ENCODE measurements at regions not wholly inside any gene's neighbourhood (a gene's known extent, or its start where the extent isn't known, plus 50 kb on each side); places are given as distances from the start of the nearest gene placed in this dataset.

DNA sequence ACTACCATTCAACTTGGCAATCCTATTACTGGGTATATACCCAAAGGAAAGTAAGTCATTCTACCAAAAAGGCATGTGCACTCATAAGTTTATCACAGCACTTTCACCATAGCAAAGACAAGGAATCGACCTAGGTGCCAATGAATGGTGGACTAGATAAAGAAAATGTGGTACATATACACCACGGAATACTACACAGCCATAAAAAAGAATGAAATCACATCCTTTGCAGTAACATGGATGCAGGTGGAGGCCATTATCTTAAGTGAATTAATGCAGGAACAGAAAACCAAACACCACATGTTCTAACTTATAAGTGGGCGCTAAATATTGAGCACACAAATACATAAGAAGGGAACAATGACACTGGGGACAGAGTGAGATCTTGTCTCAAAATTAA is 65.8 kb upstream of the SUB1 start:
- Histone ChIP-seq H3K36me3 (ENCODE audit: control insufficient read depth in 2 of 2, insufficient read depth in 2 of 2, low read length in 1 of 2) (no peaks in the 10 kb centered on the region), H3K27ac (ENCODE audit: low read depth in 1 of 2, low read length in 1 of 2) (no peak overlapping the region), H3K27me3 (ENCODE audit: control insufficient read depth in 2 of 2, insufficient read depth in 1 of 2, low read length in 1 of 2) (no peaks in the 10 kb centered on the region), H3K4me1 (ENCODE audit: control insufficient read depth in 2 of 2, insufficient read depth in 2 of 2, low read length in 2 of 2) (no peaks in the 10 kb centered on the region), H3K9me3 (ENCODE audit: control insufficient read depth in 2 of 2, insufficient read depth in 1 of 2, low read length in 1 of 2) (no peaks in the 10 kb centered on the region), H3K4me3 (ENCODE audit: low read length in 2 of 2) (no peak overlapping the region)
- DNase-seq (ENCODE audit: low read depth in 6 of 9, low spot score in 9 of 9), result no peak
- WGBS, result 96% methylated on average over 3 of the region's 3 CpGs

DNA sequence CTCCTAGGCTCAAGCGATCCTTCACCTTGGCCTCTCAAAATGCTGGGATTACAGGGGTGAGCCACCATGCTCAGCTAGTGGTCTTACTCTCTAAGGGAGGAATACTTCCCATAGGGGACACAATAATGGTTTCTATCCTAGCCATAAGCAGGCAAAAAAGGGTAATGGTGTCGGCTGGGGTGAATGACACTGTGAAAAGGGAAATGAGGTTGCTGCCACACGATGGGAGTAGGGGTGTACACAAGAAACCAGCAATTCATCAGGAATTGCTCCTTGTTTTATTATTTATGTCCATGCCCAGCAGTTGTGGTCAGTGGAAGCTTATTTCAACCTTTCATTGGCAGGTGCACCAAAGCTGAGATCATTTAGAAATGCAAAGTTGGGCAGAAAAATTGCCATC is 70.3 kb upstream of the ZFR start:
- no peak overlapping the region for H3K4me3 ChIP-seq (ENCODE audit: low read length in 2 of 2)
- no peaks in the 10 kb centered on the region for H3K9me3 ChIP-seq (ENCODE audit: control insufficient read depth in 2 of 2, insufficient read depth in 1 of 2, low read length in 1 of 2)
- 64% methylated on average over 3 of the region's 3 CpGs for WGBS

DNA sequence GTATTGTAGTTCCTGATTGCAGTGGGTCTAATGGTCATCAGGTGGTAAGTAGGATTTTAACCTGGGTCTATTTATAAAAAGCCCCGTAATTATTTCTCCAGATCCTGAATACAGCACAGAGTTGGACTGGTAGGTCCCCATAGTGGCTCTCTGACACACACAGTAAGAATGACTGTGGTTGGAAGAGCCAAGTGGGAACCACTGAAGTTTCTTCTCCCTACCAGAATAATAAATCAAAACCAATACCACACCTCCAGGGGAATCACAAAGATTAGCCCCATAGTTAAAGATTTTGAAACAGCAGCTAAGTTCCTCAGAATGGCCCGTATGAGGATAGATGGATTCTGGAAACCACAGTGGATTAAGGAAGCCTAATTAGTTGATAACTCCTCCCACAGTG is 68.4 kb upstream of the ZFR start:
- Histone ChIP-seq H3K9me3 (ENCODE audit: control insufficient read depth in 2 of 2, insufficient read depth in 1 of 2, low read length in 1 of 2) (no peaks in the 10 kb centered on the region), H3K4me3 (ENCODE audit: low read length in 2 of 2) (no peak overlapping the region), H3K36me3 (ENCODE audit: control insufficient read depth in 2 of 2, insufficient read depth in 2 of 2, low read length in 1 of 2) (no peaks in the 10 kb centered on the region), H3K4me1 (ENCODE audit: control insufficient read depth in 2 of 2, insufficient read depth in 2 of 2, low read length in 2 of 2) (no peaks in the 10 kb centered on the region), H3K27me3 (ENCODE audit: control insufficient read depth in 2 of 2, insufficient read depth in 1 of 2, low read length in 1 of 2) (no peaks in the 10 kb centered on the region), H3K27ac (ENCODE audit: low read depth in 1 of 2, low read length in 1 of 2) (no peak overlapping the region)
- WGBS, result 95% methylated on average over 2 of the region's 2 CpGs
- DNase-seq (ENCODE audit: low read depth in 6 of 9, low spot score in 9 of 9), result no peak

More for the DNA sequence above, 70.3 kb upstream of the ZFR start:
- DNase-seq (ENCODE audit: low read depth in 6 of 9, low spot score in 9 of 9), result no peak
- no peaks in the 10 kb centered on the region for H3K4me1 ChIP-seq (ENCODE audit: control insufficient read depth in 2 of 2, insufficient read depth in 2 of 2, low read length in 2 of 2)
- no peak overlapping the region for H3K27ac ChIP-seq (ENCODE audit: low read depth in 1 of 2, low read length in 1 of 2)
- H3K36me3 ChIP-seq (ENCODE audit: control insufficient read depth in 2 of 2, insufficient read depth in 2 of 2, low read length in 1 of 2), result no peaks in the 10 kb centered on the region
- H3K27me3 ChIP-seq (ENCODE audit: control insufficient read depth in 2 of 2, insufficient read depth in 1 of 2, low read length in 1 of 2), result no peaks in the 10 kb centered on the region

DNA sequence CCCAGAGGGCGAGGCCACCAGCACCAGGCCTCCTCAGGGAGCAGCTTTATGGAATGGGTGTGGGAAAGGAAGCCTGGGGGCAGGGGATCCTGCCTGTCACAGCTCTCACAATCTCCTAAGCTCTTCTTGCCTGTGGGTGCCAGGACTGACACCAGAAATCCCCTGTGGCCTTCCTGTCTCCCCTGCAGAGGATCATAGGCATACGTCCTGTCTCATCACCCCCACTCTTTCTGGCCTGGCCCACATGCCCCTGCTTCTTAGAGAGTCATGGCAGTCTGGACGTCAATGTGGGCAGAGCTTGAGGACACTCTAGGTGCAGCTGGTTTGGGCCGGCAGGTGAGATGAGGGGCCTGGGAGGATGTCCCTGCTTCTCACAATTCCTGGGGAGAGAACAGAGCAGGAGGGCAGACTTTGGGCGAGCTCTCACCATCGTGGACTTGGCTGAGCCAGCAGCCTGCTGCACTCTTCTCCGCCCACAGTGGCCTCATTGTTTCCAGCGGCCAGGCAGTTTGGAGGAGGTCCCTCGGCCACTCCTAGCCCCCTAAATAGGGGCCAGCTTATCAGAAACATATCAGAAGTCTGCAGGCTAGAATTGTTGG is 67.3 kb upstream of the ZFR start:
- Histone ChIP-seq H3K4me1 (ENCODE audit: control insufficient read depth in 2 of 2, insufficient read depth in 2 of 2, low read length in 2 of 2) (no peaks in the 10 kb centered on the region), H3K27me3 (ENCODE audit: control insufficient read depth in 2 of 2, insufficient read depth in 1 of 2, low read length in 1 of 2) (no peaks in the 10 kb centered on the region), H3K9me3 (ENCODE audit: control insufficient read depth in 2 of 2, insufficient read depth in 1 of 2, low read length in 1 of 2) (no peaks in the 10 kb centered on the region), H3K36me3 (ENCODE audit: control insufficient read depth in 2 of 2, insufficient read depth in 2 of 2, low read length in 1 of 2) (no peaks in the 10 kb centered on the region), H3K4me3 (ENCODE audit: low read length in 2 of 2) (no peak overlapping the region), H3K27ac (ENCODE audit: low read depth in 1 of 2, low read length in 1 of 2) (no peak overlapping the region)
- WGBS, result 97% methylated on average over 9 of the region's 9 CpGs
- peak in 2 of 9 donors; percentile 45 to 55 for DNase-seq (ENCODE audit: low read depth in 6 of 9, low spot score in 9 of 9)

DNA sequence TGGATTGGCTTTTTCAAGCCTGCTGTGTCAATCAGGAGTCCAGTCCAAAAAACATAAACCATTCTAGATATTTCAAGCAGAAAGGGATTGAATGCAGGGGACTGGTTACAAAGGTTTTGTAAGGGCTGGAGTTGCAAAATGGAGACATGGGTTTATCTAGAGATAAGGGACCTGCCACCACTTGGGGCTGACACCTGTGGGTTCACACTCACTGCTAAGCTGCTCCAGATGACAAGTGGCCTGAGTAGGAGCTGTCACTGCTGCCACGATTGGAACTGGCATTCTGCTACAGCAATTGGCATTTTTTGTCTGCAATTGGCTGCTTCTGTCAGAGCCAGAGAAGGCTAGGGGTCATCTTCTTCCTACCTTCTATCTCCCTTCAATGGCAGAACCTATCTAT is 66.3 kb upstream of the ZFR start:
- H3K4me1 ChIP-seq (ENCODE audit: control insufficient read depth in 2 of 2, insufficient read depth in 2 of 2, low read length in 2 of 2), result no peaks in the 10 kb centered on the region
- 0% methylated on average over 1 of the region's 1 CpG for WGBS
- H3K9me3 ChIP-seq (ENCODE audit: control insufficient read depth in 2 of 2, insufficient read depth in 1 of 2, low read length in 1 of 2), result no peaks in the 10 kb centered on the region
- H3K4me3 ChIP-seq (ENCODE audit: low read length in 2 of 2), result no peak overlapping the region
- no peak overlapping the region for H3K27ac ChIP-seq (ENCODE audit: low read depth in 1 of 2, low read length in 1 of 2)
- no peaks in the 10 kb centered on the region for H3K27me3 ChIP-seq (ENCODE audit: control insufficient read depth in 2 of 2, insufficient read depth in 1 of 2, low read length in 1 of 2)
- DNase-seq (ENCODE audit: low read depth in 6 of 9, low spot score in 9 of 9), result no peak
- H3K36me3 ChIP-seq (ENCODE audit: control insufficient read depth in 2 of 2, insufficient read depth in 2 of 2, low read length in 1 of 2), result no peaks in the 10 kb centered on the region

DNA sequence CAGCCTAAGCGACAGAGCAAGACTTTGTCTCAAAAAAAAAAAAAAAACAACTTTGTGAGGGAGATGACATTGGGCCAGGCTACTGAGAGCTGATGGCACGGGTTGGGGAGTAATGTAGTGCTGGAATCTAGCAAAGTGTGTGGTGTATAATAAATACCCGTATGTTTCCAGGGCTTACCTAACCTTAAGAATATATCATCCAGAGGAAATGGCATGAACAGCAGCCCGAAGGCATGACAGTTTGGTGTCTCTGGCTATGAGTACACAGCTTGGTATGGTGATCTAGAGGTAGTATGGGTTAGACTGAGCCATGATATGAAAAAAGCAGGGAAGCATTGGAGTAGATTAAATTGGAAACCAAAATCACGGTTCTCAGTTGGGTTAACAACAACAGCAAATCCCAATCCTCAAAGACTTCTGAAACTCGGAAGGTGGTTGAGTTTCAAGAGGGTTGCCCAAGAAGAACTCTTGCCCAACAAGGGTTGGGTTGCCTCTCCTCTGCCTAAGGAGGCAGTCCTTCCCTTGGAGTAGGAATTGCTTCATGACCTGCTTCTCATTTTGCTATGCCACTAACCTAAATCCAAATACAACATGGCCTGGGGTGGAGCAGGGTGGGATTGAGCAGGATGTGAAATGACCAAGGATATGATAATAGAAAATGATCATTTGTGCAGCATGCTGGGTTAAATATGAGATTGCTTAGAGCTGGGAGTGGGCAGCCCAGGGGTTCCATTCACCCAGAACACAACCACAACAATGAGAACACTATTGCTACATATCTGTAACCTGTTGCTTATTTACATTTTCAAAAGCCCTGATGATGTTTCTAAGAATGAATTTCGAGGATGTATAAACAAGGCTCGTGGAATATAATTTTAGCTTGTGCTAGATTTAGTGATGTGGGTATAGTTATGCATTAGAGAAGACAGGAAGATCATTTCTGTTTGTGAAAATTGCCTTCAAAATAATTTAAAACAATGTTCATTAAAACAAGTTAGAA is 64.6 kb upstream of the ZFR start:
- peaks cover 6 to 13% of the 10 kb centered on the region in 2 donors for H3K4me1 ChIP-seq (ENCODE audit: control insufficient read depth in 2 of 2, insufficient read depth in 2 of 2, low read length in 2 of 2)
- H3K27me3 ChIP-seq (ENCODE audit: control insufficient read depth in 2 of 2, insufficient read depth in 1 of 2, low read length in 1 of 2), result no peaks in the 10 kb centered on the region
- 95% methylated on average over 8 of the region's 8 CpGs for WGBS
- H3K36me3 ChIP-seq (ENCODE audit: control insufficient read depth in 2 of 2, insufficient read depth in 2 of 2, low read length in 1 of 2), result no peaks in the 10 kb centered on the region
- no peak overlapping the region for H3K27ac ChIP-seq (ENCODE audit: low read depth in 1 of 2, low read length in 1 of 2)
- no peak for DNase-seq (ENCODE audit: low read depth in 6 of 9, low spot score in 9 of 9)
- no peaks in the 10 kb centered on the region for H3K9me3 ChIP-seq (ENCODE audit: control insufficient read depth in 2 of 2, insufficient read depth in 1 of 2, low read length in 1 of 2)
- no peak overlapping the region for H3K4me3 ChIP-seq (ENCODE audit: low read length in 2 of 2)

DNA sequence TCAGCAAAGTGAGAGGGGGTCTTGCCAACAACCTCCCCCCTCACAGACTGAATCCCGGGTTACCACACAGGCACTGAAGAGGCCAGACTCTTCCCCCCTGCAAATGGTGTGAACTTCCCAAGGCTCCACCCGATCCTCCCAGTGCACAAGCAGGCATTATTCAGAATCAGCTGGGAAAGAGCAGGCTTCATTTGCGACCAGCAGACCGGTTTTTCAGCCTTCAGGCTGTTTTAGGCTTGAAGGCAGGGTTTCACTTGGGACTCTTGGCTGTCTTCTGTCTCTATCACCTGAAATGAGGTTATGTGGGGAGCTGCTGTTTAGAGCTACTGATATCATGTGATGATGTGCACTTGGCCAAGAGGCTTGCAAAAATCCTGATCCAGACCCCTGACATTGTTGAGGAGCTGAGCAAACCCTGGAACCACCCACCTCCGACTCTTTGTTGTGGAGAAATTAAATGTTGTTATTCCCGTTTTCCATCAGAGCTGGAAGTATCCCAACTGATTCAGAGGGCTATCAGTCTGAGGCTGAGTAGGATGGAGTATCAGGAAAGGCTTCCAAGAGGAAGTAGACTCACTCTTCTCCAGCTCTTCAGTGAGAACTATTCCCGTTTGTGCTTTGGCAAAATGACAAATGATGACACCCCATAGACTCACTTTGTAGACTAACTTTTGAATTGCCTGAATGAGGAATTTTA is 63.3 kb upstream of the ZFR start:
- Histone ChIP-seq H3K27ac (ENCODE audit: low read depth in 1 of 2, low read length in 1 of 2) (peak overlapping the region in 1 of 2 donors; percentile 14), H3K4me3 (ENCODE audit: low read length in 2 of 2) (no peak overlapping the region), H3K9me3 (ENCODE audit: control insufficient read depth in 2 of 2, insufficient read depth in 1 of 2, low read length in 1 of 2) (no peaks in the 10 kb centered on the region), H3K4me1 (ENCODE audit: control insufficient read depth in 2 of 2, insufficient read depth in 2 of 2, low read length in 2 of 2) (peaks cover 6 to 13% of the 10 kb centered on the region in 2 donors), H3K27me3 (ENCODE audit: control insufficient read depth in 2 of 2, insufficient read depth in 1 of 2, low read length in 1 of 2) (no peaks in the 10 kb centered on the region), H3K36me3 (ENCODE audit: control insufficient read depth in 2 of 2, insufficient read depth in 2 of 2, low read length in 1 of 2) (no peaks in the 10 kb centered on the region)
- DNase-seq (ENCODE audit: low read depth in 6 of 9, low spot score in 9 of 9), result no peak
- WGBS, result 93% methylated on average over 7 of the region's 7 CpGs

DNA sequence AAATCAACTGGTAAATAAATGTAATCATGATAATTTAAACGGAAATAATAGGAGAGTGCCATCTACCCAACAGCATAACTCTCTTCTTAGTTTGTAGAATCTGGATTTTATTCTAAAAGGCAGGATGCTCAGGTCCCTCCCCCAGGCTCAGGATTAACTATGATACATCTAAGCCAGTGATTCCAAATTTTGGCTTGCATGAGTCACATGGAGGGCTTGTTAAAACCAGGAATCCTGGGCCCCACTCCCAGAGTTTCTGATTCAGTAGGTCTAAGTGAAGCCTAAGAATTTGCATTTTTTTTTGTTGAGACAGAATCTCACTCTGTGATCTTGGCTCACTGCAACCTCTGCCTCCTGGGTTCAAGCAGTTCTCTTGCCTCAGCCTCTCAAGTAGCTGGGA is 62.3 kb upstream of the ZFR start:
- 94% methylated on average over 1 of the region's 1 CpG for WGBS

DNA sequence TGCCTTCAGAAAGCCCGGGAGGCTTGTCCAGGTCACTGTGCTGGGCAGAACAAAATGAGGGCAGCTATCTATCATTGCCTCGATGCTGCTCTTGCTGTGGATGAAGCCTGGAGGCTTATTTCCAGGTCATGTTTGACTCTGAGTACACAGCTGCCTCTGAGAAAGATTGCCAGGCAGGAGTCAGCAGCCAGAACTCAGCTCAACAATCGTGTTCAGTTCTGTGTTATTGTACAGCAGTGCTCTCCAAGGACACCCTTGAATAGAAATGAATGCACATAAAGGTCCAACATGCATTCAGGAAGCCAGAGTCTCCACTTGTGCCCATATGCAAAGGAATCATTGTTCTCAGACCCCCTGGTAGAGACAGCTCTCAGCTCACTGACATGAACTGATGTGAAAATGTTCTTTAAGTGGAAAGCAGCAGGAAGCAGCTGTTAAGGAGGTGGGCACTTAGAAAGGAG is 61.7 kb upstream of the ZFR start:
- Histone ChIP-seq H3K27ac (ENCODE audit: low read depth in 1 of 2, low read length in 1 of 2) (peak overlapping the region; percentile 33 to 36), H3K4me3 (ENCODE audit: low read length in 2 of 2) (no peak overlapping the region), H3K27me3 (ENCODE audit: control insufficient read depth in 2 of 2, insufficient read depth in 1 of 2, low read length in 1 of 2) (no peaks in the 10 kb centered on the region), H3K36me3 (ENCODE audit: control insufficient read depth in 2 of 2, insufficient read depth in 2 of 2, low read length in 1 of 2) (no peaks in the 10 kb centered on the region), H3K4me1 (ENCODE audit: control insufficient read depth in 2 of 2, insufficient read depth in 2 of 2, low read length in 2 of 2) (peaks cover 6 to 13% of the 10 kb centered on the region in 2 donors), H3K9me3 (ENCODE audit: control insufficient read depth in 2 of 2, insufficient read depth in 1 of 2, low read length in 1 of 2) (no peaks in the 10 kb centered on the region)
- DNase-seq (ENCODE audit: low read depth in 6 of 9, low spot score in 9 of 9), result no peak
- 63% methylated on average over 3 of the region's 3 CpGs for WGBS

More for the DNA sequence above, 62.3 kb upstream of the ZFR start:
- no peaks in the 10 kb centered on the region for H3K27me3 ChIP-seq (ENCODE audit: control insufficient read depth in 2 of 2, insufficient read depth in 1 of 2, low read length in 1 of 2)
- DNase-seq (ENCODE audit: low read depth in 6 of 9, low spot score in 9 of 9), result no peak
- no peak overlapping the region for H3K27ac ChIP-seq (ENCODE audit: low read depth in 1 of 2, low read length in 1 of 2)
- no peak overlapping the region for H3K4me3 ChIP-seq (ENCODE audit: low read length in 2 of 2)
- H3K4me1 ChIP-seq (ENCODE audit: control insufficient read depth in 2 of 2, insufficient read depth in 2 of 2, low read length in 2 of 2), result peaks cover 6 to 13% of the 10 kb centered on the region in 2 donors
- H3K9me3 ChIP-seq (ENCODE audit: control insufficient read depth in 2 of 2, insufficient read depth in 1 of 2, low read length in 1 of 2), result no peaks in the 10 kb centered on the region
- no peaks in the 10 kb centered on the region for H3K36me3 ChIP-seq (ENCODE audit: control insufficient read depth in 2 of 2, insufficient read depth in 2 of 2, low read length in 1 of 2)
